GM23248 (cell line): ENCODE measurements at regions not wholly inside any gene's neighbourhood (a gene's known extent, or its start where the extent isn't known, plus 50 kb on each side); places are given as distances from the start of the nearest gene placed in this dataset.

Source experiments
- DNase-seq: peaks from one replicate; pipeline ENCODE4 v3.0.0-alpha.2; 2015
- H2AFZ ChIP-seq: fragments of 200-600 bp; sonication (generic); 2 replicates; pipeline ENCODE4 v1.6.1; 2016; ENCODE audit warnings: antibody characterized with exemption
- H3F3A ChIP-seq: fragments of 200-600 bp; sonication (generic); 2 replicates; pipeline ENCODE4 v1.6.1; 2016; ENCODE audit warnings: mild to moderate bottlenecking, antibody characterized with exemption, mixed run types; ENCODE audit not compliant: insufficient read depth
- H3K27ac ChIP-seq: fragments of 200-600 bp; sonication (generic); 2 replicates; pipeline ENCODE4 v1.5.1; 2016; ENCODE audit warnings: mild to moderate bottlenecking
- H3K27me3 ChIP-seq: fragments of 200-600 bp; sonication (generic); replicated peaks from 2 replicates; pipeline ENCODE4 v1.6.1; 2016; ENCODE audit warnings: mild to moderate bottlenecking; ENCODE audit not compliant: insufficient read depth
- H3K36me3 ChIP-seq: fragments of 200-600 bp; sonication (generic); 2 replicates; pipeline ENCODE4 v1.6.1; 2016; ENCODE audit warnings: low read depth, mild to moderate bottlenecking
- H3K4me1 ChIP-seq: fragments of 200-600 bp; sonication (generic); 2 replicates; pipeline ENCODE4 v1.6.1; 2016; ENCODE audit warnings: mild to moderate bottlenecking; ENCODE audit not compliant: insufficient read depth
- H3K4me2 ChIP-seq: fragments of 200-600 bp; sonication (generic); one replicate; pipeline ENCODE4 v1.6.1; 2016; ENCODE audit warnings: mild to moderate bottlenecking; ENCODE audit not compliant: unreplicated experiment
- H3K4me3 ChIP-seq: fragments of 200-600 bp; sonication (generic); 2 replicates; pipeline ENCODE4 v1.5.1; 2016; ENCODE audit warnings: mild to moderate bottlenecking
- H3K79me2 ChIP-seq: fragments of 200-600 bp; sonication (generic); 2 replicates; pipeline ENCODE4 v1.6.1; 2016; ENCODE audit warnings: mild to moderate bottlenecking; ENCODE audit not compliant: insufficient read depth
- H3K9ac ChIP-seq: fragments of 200-600 bp; sonication (generic); 2 replicates; pipeline ENCODE4 v1.6.1; 2016; ENCODE audit warnings: mild to moderate bottlenecking
- H3K9me2 ChIP-seq: fragments of 200-600 bp; sonication (generic); 2 replicates; pipeline ENCODE4 v1.6.1; 2016; ENCODE audit warnings: mixed run types, mild to moderate bottlenecking, moderate library complexity; ENCODE audit not compliant: insufficient read depth
- H3K9me3 ChIP-seq: fragments of 200-600 bp; sonication (generic); one replicate; pipeline ENCODE4 v1.6.1; 2017; ENCODE audit warnings: low read depth
- H4K20me1 ChIP-seq: fragments of 200-600 bp; sonication (generic); 2 replicates; pipeline ENCODE4 v1.6.0; 2016; ENCODE audit not compliant: insufficient read depth
- EZH2 ChIP-seq: fragments of 200-600 bp; sonication (generic); IDR thresholded peaks from 2 replicates; pipeline ENCODE4 v1.6.1; 2018; ENCODE audit warnings: antibody characterized with exemption, mild to moderate bottlenecking; ENCODE audit not compliant: insufficient read depth, poor library complexity, severe bottlenecking
- EZH2phosphoT487 ChIP-seq: fragments of 200-600 bp; sonication (generic); IDR thresholded peaks from 2 replicates; pipeline ENCODE4 v1.6.1; 2018; ENCODE audit warnings: antibody characterized with exemption, moderate library complexity, mild to moderate bottlenecking, low read depth; ENCODE audit not compliant: insufficient read depth
- WGBS, 2 experiments: methylation state at CpG; one replicate each; pipeline ENCODE4 v1.1.6; 2015 to 2017; ENCODE audit warnings: low lambda C conversion rate in 2 of 2, low coverage in 1 of 2; ENCODE audit errors: missing lambda C conversion rate in 2 of 2; 5-methylcytosine and 5-hydroxymethylcytosine counted together
- in situ Hi-C: fragments of 300-500 bp; cut with MboI; formaldehyde crosslinking; loops from 2 replicates; pipeline ENCODE4 v1.15.0; 2020

GRCh38 chr17:5854871-5855554 lies 215.2 kb upstream of the WSCD1 start:
- Histone ChIP-seq H3K27ac (no peak overlapping the region), H4K20me1 (no peaks in the 10 kb centered on the region), H3K4me2 (no peak overlapping the region), H3K9me2 (no peaks in the 10 kb centered on the region), H3K4me1 (no peaks in the 10 kb centered on the region), H3K4me3 (no peak overlapping the region), H3K9ac (no peak overlapping the region), H3F3A (no peaks in the 10 kb centered on the region), H3K9me3 (no peaks in the 10 kb centered on the region), H2AFZ (no peak overlapping the region), H3K27me3 (no peaks in the 10 kb centered on the region), H3K79me2 (no peaks in the 10 kb centered on the region), H3K36me3 (no peaks in the 10 kb centered on the region)
- WGBS, 2 experiments: 29 to 32% methylated on average over 7 of the region's 7 CpGs
- no peak for DNase-seq
- in situ Hi-C loops: no loop called here
- TF ChIP-seq EZH2phosphoT487: no peak
- TF ChIP-seq EZH2: no peak

GRCh38 chr17:5861246-5861645 lies 208.9 kb upstream of the WSCD1 start:
- no peak for TF ChIP-seq EZH2phosphoT487
- Histone ChIP-seq H3F3A (no peaks in the 10 kb centered on the region), H3K9me2 (no peaks in the 10 kb centered on the region), H3K27me3 (no peaks in the 10 kb centered on the region), H3K9me3 (no peaks in the 10 kb centered on the region), H3K4me2 (no peak overlapping the region), H3K4me3 (no peak overlapping the region), H2AFZ (no peak overlapping the region), H4K20me1 (no peaks in the 10 kb centered on the region), H3K27ac (no peak overlapping the region), H3K36me3 (no peaks in the 10 kb centered on the region), H3K9ac (no peak overlapping the region), H3K79me2 (no peaks in the 10 kb centered on the region), H3K4me1 (no peaks in the 10 kb centered on the region)
- in situ Hi-C loops: no loop called here
- WGBS, 2 experiments: 21 to 28% methylated on average over 3 to 4 of the region's 4 CpGs
- no peak for DNase-seq

- 25 to 26% methylated on average over 4 of the region's 4 CpGs for WGBS, 2 experiments
- in situ Hi-C loops: no loop called here
- TF ChIP-seq EZH2: no peak
- TF ChIP-seq EZH2phosphoT487: no peak
Observed at GRCh38 chr17:5861854-5862253, 208.3 kb upstream of the WSCD1 start.

GRCh38 chr17:5862395-5862794 lies 207.8 kb upstream of the WSCD1 start:
- H3K9me3 ChIP-seq: no peaks in the 10 kb centered on the region
- no peaks in the 10 kb centered on the region for H3K27me3 ChIP-seq
- H3K27ac ChIP-seq: no peak overlapping the region
- H3K79me2 ChIP-seq: no peaks in the 10 kb centered on the region
- no peak for DNase-seq
- no peak overlapping the region for H3K4me3 ChIP-seq
- H3K9ac ChIP-seq: no peak overlapping the region
- in situ Hi-C loops: no loop called here
- no peak for TF ChIP-seq EZH2phosphoT487
- no peak for TF ChIP-seq EZH2
- no peaks in the 10 kb centered on the region for H3K9me2 ChIP-seq
- no peaks in the 10 kb centered on the region for H3K36me3 ChIP-seq
- H3K4me1 ChIP-seq: no peaks in the 10 kb centered on the region
- no peaks in the 10 kb centered on the region for H3F3A ChIP-seq
- H2AFZ ChIP-seq: no peak overlapping the region
- no peak overlapping the region for H3K4me2 ChIP-seq
- H4K20me1 ChIP-seq: no peaks in the 10 kb centered on the region

More at GRCh38 chr17:5861854-5862253, 208.3 kb upstream of the WSCD1 start:
- Histone ChIP-seq H3K9me3 (no peaks in the 10 kb centered on the region), H3K79me2 (no peaks in the 10 kb centered on the region), H3F3A (no peaks in the 10 kb centered on the region), H3K9me2 (no peaks in the 10 kb centered on the region), H2AFZ (no peak overlapping the region), H3K27ac (no peak overlapping the region), H3K4me3 (no peak overlapping the region), H3K4me2 (no peak overlapping the region), H3K9ac (no peak overlapping the region), H3K36me3 (no peaks in the 10 kb centered on the region), H4K20me1 (no peaks in the 10 kb centered on the region), H3K4me1 (no peaks in the 10 kb centered on the region), H3K27me3 (no peaks in the 10 kb centered on the region)
- DNase-seq: no peak
